AG04450 (cell line): ENCODE measurements at regions not wholly inside any gene's neighbourhood (a gene's known extent, or its start where the extent isn't known, plus 50 kb on each side); places are given as distances from the start of the nearest gene placed in this dataset.

Source experiments
- CTCF ChIA-PET: fragments of 300-600, 350-600 bp; formaldehyde crosslinking; extraction: SDS; loops from one replicate; lab custom pipeline; 2022; ENCODE audit warnings: antibody characterized with exemption, inconsistent platforms; lab: Charles Lee
- POLR2A ChIA-PET: fragments of 350-600 bp; formaldehyde crosslinking; extraction: SDS; loops from one replicate; lab custom pipeline; 2021; ENCODE audit warnings: antibody characterized with exemption, inconsistent platforms; lab: Yijun Ruan, JAX
- DNase-seq: peaks from one replicate; pipeline ENCODE4 v3.0.0-alpha.2; 2011; ENCODE audit warnings: low read depth, low spot score
- H3K27ac ChIP-seq: one replicate; pipeline ENCODE4 v1.5.1; 2012; ENCODE audit warnings: low read depth, low read length, control low read depth
- H3K27me3 ChIP-seq: one replicate; pipeline ENCODE4 v1.6.0; 2012; ENCODE audit warnings: low read length; ENCODE audit not compliant: control insufficient read depth, insufficient read depth
- H3K4me3 ChIP-seq: 2 replicates; pipeline ENCODE4 v1.5.1; 2011; ENCODE audit warnings: mild to moderate bottlenecking, low read depth, low read length, control low read depth
- H3K9me3 ChIP-seq: 2 replicates; pipeline ENCODE4 v1.5.1; 2012; ENCODE audit warnings: low read length; ENCODE audit not compliant: control insufficient read depth, insufficient read depth
- TF ChIP-seq, protein P1 (sequence below): IDR thresholded peaks from 2 replicates; pipeline ENCODE4 v1.5.1; 2011; ENCODE audit warnings: low read depth, low read length, control low read depth, inconsistent platforms

DNA sequence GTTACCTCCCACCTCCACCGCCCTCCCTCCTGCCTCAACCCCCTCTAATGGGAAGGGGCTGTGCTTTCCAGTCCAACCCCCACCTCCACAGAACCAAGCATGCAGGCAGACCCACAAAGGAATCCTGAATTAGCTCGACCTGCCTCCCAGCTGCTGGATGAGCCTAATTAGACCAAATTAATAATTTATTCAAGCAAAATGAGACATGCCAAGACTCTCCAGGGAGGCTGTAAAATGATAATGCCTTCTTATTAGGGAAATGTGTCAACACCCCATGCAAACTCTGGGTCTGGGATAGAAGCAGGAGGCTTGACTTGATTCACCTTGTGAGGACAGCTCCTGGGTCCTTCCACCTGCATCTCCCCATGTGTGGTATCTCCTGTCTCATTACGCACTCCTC, 59.4 kb upstream of the HMGXB4 start:
- Histone ChIP-seq H3K9me3 (no peaks in the 10 kb centered on the region), H3K4me3 (no peak overlapping the region), H3K27ac (no peak overlapping the region), H3K27me3 (no peaks in the 10 kb centered on the region)
- ChIA-PET CTCF (no interaction called here), POLR2A (no interaction called here)
- DNase-seq, result no peak
- TF ChIP-seq, protein P1, sequence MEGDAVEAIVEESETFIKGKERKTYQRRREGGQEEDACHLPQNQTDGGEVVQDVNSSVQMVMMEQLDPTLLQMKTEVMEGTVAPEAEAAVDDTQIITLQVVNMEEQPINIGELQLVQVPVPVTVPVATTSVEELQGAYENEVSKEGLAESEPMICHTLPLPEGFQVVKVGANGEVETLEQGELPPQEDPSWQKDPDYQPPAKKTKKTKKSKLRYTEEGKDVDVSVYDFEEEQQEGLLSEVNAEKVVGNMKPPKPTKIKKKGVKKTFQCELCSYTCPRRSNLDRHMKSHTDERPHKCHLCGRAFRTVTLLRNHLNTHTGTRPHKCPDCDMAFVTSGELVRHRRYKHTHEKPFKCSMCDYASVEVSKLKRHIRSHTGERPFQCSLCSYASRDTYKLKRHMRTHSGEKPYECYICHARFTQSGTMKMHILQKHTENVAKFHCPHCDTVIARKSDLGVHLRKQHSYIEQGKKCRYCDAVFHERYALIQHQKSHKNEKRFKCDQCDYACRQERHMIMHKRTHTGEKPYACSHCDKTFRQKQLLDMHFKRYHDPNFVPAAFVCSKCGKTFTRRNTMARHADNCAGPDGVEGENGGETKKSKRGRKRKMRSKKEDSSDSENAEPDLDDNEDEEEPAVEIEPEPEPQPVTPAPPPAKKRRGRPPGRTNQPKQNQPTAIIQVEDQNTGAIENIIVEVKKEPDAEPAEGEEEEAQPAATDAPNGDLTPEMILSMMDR, result no peak

DNA sequence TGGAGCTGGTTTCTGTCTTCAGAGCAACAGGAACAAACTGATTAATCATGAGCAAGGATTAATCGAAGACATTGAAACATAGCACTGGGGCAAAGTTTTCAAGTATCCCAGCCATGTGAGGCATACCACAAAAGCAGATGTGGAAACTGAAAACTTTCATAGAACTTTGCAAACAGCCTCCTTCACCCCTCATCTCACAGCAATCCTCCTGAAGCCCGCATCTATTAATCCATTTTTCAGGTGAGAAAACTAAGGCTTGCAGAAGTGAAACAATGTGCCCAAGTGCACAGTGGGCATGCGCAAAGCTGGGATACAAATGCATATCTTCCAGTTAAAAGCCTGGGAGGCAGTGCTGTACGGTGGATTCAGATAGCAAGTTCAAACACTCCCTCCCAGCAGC, 58.6 kb upstream of the HMGXB4 start:
- Histone ChIP-seq H3K27ac (no peak overlapping the region), H3K4me3 (no peak overlapping the region), H3K9me3 (no peaks in the 10 kb centered on the region), H3K27me3 (no peaks in the 10 kb centered on the region)
- TF ChIP-seq, protein P1, result no peak
- DNase-seq, result no peak
- CTCF ChIA-PET, result no interaction called here
- POLR2A ChIA-PET, result no interaction called here

DNA sequence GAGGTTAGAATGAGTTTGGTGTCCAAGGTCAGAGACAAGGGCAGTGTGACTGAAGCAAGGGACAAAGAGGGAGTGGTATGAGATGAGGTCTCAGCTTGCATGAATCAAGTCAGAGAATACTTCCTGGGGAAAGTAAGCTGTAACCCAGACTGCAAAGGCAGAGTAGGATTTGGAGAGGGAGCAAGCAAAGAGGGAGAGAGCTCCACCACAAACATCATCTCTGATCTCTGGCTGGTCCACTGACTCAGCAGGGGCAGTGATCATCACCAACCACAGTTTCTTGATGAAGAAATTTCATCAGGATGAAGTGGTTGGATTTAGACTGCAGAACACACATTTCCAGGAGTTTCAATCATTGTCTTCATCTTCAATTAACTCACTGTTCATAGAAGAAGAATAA, 54.9 kb upstream of the HMGXB4 start:
- Histone ChIP-seq H3K9me3 (no peaks in the 10 kb centered on the region), H3K27ac (no peak overlapping the region), H3K4me3 (no peak overlapping the region), H3K27me3 (no peaks in the 10 kb centered on the region)
- ChIA-PET CTCF (no interaction called here), POLR2A (no interaction called here)
- TF ChIP-seq, protein P1, result no peak
- DNase-seq, result no peak

DNA sequence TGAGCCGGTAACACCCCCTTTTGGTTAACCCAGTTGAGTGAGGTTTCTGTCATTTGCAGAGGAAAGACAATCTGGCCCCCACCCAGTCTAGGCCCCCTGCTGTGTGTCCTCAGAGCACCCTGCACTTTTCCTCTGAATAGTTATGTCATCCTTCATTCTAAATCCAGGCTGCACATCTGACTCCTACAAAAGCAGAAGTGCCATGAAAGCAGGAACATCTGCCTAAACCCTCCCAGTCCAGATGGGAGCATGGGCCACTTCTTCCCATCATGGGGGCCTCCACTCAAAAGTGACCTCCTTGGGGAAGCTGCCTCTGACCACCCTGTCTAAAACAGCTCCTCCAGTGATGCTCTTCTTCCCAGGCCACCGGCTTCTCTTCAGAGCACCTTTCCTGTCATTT, 53.7 kb upstream of the HMGXB4 start:
- POLR2A ChIA-PET, result no interaction called here
- TF ChIP-seq, protein P1, result no peak
- H3K4me3 ChIP-seq, result no peak overlapping the region
- no peak overlapping the region for H3K27ac ChIP-seq
- H3K9me3 ChIP-seq, result no peaks in the 10 kb centered on the region
- no peak for DNase-seq
- peaks cover 4% of the 10 kb centered on the region for H3K27me3 ChIP-seq
- CTCF ChIA-PET, result interaction anchor here (0.9 kb wide), 1 partner anchor 8 kb away, joined by 3 read pairs; no protein-coding TSS in a partner anchor

DNA sequence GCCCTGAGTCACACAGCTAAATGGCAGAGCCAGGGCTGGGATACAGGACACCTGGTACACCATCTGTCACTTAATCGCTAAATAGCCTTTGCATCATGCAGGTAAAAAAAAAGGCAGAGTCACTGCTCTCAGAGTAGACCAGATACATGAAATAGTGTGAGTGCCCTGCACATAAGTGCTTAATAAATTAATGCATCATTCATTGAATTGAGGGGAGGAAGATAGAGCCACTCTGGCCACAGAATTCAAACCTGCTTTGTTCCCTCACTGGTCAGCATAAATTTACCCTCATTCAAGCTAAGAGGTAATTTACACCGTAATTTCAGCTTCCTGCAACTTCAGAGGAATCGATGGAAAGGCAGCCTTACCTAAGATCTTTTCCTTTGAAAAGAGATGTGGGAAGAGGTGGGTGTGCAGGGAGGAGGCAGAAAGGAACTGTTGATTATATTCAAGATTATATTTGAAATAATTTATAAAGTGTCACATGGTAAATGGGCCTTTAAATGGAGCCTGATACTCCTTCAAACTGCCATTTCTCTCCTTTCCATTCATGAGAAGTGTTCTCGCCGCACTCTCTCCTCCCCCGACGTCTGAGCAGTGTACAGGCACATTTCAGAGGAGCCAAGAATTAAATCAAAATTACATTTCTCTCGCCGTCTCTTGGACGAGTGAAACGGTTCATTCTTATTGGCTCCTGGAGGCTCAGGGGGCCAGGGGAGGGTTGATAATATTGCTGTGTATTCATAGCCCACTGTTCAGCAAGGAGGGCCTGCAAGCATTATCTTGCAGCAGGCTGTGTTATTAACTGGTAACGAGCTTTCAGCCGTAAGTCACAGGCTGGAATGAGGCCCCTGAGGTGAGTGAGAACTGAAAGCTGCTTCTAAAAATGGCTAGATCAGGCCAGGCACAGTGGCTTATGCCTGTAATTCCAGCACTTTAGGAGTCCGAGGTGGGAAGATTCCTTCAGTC, 52.2 kb upstream of the HMGXB4 start:
- peaks cover 4% of the 10 kb centered on the region for H3K27me3 ChIP-seq
- DNase-seq, result no peak
- H3K9me3 ChIP-seq, result no peaks in the 10 kb centered on the region
- TF ChIP-seq, protein P1, result no peak
- no peak overlapping the region for H3K27ac ChIP-seq
- CTCF ChIA-PET, result interaction anchor here (0.7 to 1.3 kb wide), 2 partner anchors 26 to 1587 kb away, joined by 3 to 8 read pairs; no protein-coding TSS in a partner anchor
- no peak overlapping the region for H3K4me3 ChIP-seq
- POLR2A ChIA-PET, result no interaction called here
